Central memory CD8-positive, alpha-beta T cell (primary cell): ENCODE measurements at regions not wholly inside any gene's neighbourhood (a gene's known extent, or its start where the extent isn't known, plus 50 kb on each side); places are given as distances from the start of the nearest gene placed in this dataset.
"Not testable (repeated sequence)": the region's sequence is repeated elsewhere in the genome, so short reads cannot be mapped to it uniquely, and the experiment has no call there.

ENCODE experiments used
- ATAC-seq: fragments of 150-1000 bp; cut with Tn5 transposase; replicated peaks from 2 replicates; pipeline ENCODE4 v1.10.0; 2022; ENCODE audit warnings: mild to moderate bottlenecking, moderate FRiP score, moderate number of reproducible peaks; ENCODE audit not compliant: poor library complexity, severe bottlenecking; ENCODE audit errors: extremely low read depth
- DNase-seq, 2 donors: peaks; one replicate each; pipeline ENCODE4 v3.0.0; 2021; ENCODE audit warnings: low spot score in 2 of 2
- H3K27ac Mint-ChIP-seq: one replicate; pipeline ENCODE4 v1.8.0; 2022; ENCODE audit warnings: low read depth, mild to moderate bottlenecking, moderate library complexity, mixed read lengths
- H3K27me3 Mint-ChIP-seq: one replicate; pipeline ENCODE4 v1.8.0; 2022; ENCODE audit warnings: mixed read lengths
- H3K36me3 Mint-ChIP-seq: one replicate; pipeline ENCODE4 v1.8.0; 2022; ENCODE audit warnings: mild to moderate bottlenecking, moderate library complexity, mixed read lengths; ENCODE audit not compliant: insufficient read depth
- H3K4me1 Mint-ChIP-seq: one replicate; pipeline ENCODE4 v1.8.0; 2022; ENCODE audit warnings: mixed read lengths
- H3K4me3 Mint-ChIP-seq: one replicate; pipeline ENCODE4 v1.8.0; 2022; ENCODE audit warnings: mild to moderate bottlenecking, moderate library complexity, mixed read lengths
- H3K9me3 Mint-ChIP-seq: one replicate; pipeline ENCODE4 v1.8.0; 2022; ENCODE audit warnings: mixed read lengths

GRCh38 chr3:39626198-39626597 is 158.7 kb downstream of the MOBP start:
- Mint-ChIP-seq H3K4me3 (no peak overlapping the region), H3K36me3 (no peaks in the 10 kb centered on the region), H3K4me1 (no peaks in the 10 kb centered on the region), H3K27me3 (peaks cover 16% of the 10 kb centered on the region), H3K9me3 (peaks cover 20% of the 10 kb centered on the region), H3K27ac (no peak overlapping the region)
- no peak for DNase-seq
- ATAC-seq = no peak

GRCh38 chr3:39631136-39631535 is 163.7 kb downstream of the MOBP start:
- H3K4me3 Mint-ChIP-seq = no peak overlapping the region
- H3K9me3 Mint-ChIP-seq = peaks cover 13% of the 10 kb centered on the region
- DNase-seq = no peak
- H3K27ac Mint-ChIP-seq = no peak overlapping the region
- no peak for ATAC-seq
- no peaks in the 10 kb centered on the region for H3K4me1 Mint-ChIP-seq
- peaks cover 11% of the 10 kb centered on the region for H3K27me3 Mint-ChIP-seq
- H3K36me3 Mint-ChIP-seq = no peaks in the 10 kb centered on the region

- no peak for DNase-seq
These were observed 170.3 kb downstream of the MOBP start for GRCh38 chr3:39637807-39638206.

GRCh38 chr3:39638301-39638700 is 170.8 kb downstream of the MOBP start:
- Mint-ChIP-seq H3K9me3 (no peaks in the 10 kb centered on the region), H3K4me3 (no peak overlapping the region), H3K4me1 (no peaks in the 10 kb centered on the region), H3K27me3 (peaks cover 22% of the 10 kb centered on the region), H3K27ac (no peak overlapping the region), H3K36me3 (no peaks in the 10 kb centered on the region)
- DNase-seq (no peak), ATAC-seq (no peak)

More at GRCh38 chr3:39637807-39638206, 170.3 kb downstream of the MOBP start:
- Mint-ChIP-seq H3K36me3 (no peaks in the 10 kb centered on the region), H3K9me3 (no peaks in the 10 kb centered on the region), H3K27me3 (peaks cover 27% of the 10 kb centered on the region), H3K27ac (no peak overlapping the region), H3K4me1 (no peaks in the 10 kb centered on the region), H3K4me3 (no peak overlapping the region)
- no peak for ATAC-seq

DNA sequence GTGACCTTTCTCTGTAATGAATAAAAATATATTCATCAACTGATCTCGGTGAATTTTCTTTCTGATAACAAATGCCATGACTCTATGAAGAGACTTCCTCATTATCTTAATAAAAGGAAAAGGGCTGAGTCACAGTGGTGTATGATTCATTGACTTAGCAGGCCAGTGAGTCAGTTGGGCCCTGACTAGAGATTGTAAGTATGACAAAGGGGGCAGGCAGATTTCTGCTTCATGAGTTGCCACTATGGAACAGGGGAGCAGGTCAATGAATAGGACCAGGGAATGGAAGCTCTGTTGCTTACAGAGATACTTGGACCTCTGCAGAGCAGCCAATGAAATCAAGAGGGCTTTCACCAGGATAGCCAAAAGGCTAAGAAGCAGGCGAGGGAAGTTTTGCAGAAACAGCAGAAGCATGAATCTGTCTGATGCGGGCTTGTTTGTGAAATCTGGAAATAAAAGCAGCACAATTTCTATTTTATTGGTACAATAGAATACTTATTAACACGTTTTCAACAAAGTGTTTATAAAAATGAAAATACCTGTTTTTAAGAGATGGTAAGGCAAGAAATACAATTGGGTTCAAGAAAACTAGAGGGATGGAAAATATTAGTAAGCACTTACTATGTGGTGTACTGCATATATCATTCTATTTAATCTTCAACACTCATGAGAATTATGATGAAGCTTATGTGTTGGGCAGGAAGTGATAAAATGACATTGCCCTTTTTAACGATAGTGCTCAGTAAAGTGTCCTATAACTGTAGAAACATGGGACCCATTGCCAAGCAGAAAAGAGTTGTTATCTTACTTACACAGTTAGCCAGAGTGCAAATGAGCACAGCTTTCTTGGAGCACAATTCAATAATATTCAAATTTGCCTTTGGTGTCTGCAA is 169.8 kb upstream of the MYRIP start:
- ATAC-seq (peak; percentile 36), DNase-seq (no peak)
- peaks cover 21% of the 10 kb centered on the region for H3K27me3 Mint-ChIP-seq
- no peaks in the 10 kb centered on the region for H3K4me1 Mint-ChIP-seq
- no peak overlapping the region for H3K4me3 Mint-ChIP-seq
- H3K9me3 Mint-ChIP-seq = no peaks in the 10 kb centered on the region
- no peaks in the 10 kb centered on the region for H3K36me3 Mint-ChIP-seq
- no peak overlapping the region for H3K27ac Mint-ChIP-seq

DNA sequence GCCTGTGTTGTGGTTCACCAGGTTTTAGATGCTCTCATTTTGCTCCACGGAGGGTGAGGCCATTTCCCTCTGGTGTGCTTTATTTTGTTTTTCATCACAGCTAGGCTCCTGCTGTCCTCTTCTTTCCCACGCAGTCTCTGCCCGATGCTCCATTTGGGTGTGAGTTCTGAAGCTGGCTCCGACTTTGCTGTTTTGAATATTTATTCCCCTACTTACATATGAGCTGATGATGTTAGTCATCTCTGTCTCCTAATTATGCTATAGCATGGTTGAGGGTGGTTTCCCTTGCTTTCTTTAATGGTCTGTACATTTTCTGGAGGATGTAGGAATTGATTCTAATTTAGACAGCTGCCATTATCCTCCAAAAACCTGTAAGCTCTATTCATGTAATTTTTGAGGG is 168.1 kb upstream of the MYRIP start:
- H3K4me3 Mint-ChIP-seq = no peak overlapping the region
- H3K9me3 Mint-ChIP-seq = no peaks in the 10 kb centered on the region
- ATAC-seq (no peak), DNase-seq (no peak)
- peaks cover 21% of the 10 kb centered on the region for H3K27me3 Mint-ChIP-seq
- no peaks in the 10 kb centered on the region for H3K36me3 Mint-ChIP-seq
- no peak overlapping the region for H3K27ac Mint-ChIP-seq
- H3K4me1 Mint-ChIP-seq = no peaks in the 10 kb centered on the region

- H3K27me3 Mint-ChIP-seq = peaks cover 21% of the 10 kb centered on the region
- no peak overlapping the region for H3K4me3 Mint-ChIP-seq
- H3K36me3 Mint-ChIP-seq = no peaks in the 10 kb centered on the region
- no peaks in the 10 kb centered on the region for H3K4me1 Mint-ChIP-seq
- DNase-seq (no peak), ATAC-seq (no peak)
- no peaks in the 10 kb centered on the region for H3K9me3 Mint-ChIP-seq
- no peak overlapping the region for H3K27ac Mint-ChIP-seq
These were observed 165.2 kb upstream of the MYRIP start for GRCh38 chr3:39644176-39644575.

GRCh38 chr3:39651256-39651655 is 158.2 kb upstream of the MYRIP start:
- not testable (repeated sequence) for H3K27me3 Mint-ChIP-seq, H3K9me3 Mint-ChIP-seq, H3K36me3 Mint-ChIP-seq, H3K4me1 Mint-ChIP-seq, H3K27ac Mint-ChIP-seq, DNase-seq, ATAC-seq, H3K4me3 Mint-ChIP-seq

DNA sequence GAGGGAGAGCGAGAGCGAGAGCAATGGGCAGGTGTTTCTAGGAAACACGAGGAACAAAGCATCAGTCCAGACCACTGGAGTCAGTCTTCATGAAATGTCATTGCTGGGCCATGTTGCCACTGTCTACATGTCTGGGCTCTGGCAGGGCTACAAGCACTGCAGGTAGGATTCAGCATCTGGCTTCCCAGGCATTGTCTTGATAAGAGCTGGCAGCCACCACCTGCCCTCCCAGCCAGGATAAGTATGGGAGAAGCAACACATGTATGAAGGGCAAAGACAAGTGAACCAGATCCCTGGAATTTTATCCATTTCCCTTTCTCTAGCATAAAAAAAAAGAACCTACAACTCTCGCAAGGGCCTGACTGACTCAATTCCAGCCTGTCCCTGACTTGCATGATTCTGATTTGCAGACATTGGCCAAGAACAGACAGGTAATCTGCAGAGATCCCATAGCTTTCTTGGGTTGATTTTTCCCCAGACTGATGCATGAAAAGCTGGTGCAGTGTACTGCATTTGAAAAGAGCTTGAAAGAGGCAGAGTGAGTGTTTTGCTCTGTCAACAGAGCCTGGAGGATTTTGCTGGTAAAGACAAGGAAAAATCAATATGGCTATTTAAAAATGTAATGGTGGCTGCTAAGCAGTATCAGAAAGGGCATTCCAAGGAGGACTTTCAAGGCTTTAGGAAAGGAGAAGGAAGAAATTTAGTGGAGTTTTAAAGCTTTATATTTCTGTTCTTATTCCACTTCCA is 157.2 kb upstream of the MYRIP start:
- peaks cover 4% of the 10 kb centered on the region for H3K27me3 Mint-ChIP-seq
- ATAC-seq (no peak), DNase-seq (no peak)
- H3K4me1 Mint-ChIP-seq = no peaks in the 10 kb centered on the region
- H3K9me3 Mint-ChIP-seq = no peaks in the 10 kb centered on the region
- no peaks in the 10 kb centered on the region for H3K36me3 Mint-ChIP-seq
- no peak overlapping the region for H3K4me3 Mint-ChIP-seq
- H3K27ac Mint-ChIP-seq = no peak overlapping the region

DNA sequence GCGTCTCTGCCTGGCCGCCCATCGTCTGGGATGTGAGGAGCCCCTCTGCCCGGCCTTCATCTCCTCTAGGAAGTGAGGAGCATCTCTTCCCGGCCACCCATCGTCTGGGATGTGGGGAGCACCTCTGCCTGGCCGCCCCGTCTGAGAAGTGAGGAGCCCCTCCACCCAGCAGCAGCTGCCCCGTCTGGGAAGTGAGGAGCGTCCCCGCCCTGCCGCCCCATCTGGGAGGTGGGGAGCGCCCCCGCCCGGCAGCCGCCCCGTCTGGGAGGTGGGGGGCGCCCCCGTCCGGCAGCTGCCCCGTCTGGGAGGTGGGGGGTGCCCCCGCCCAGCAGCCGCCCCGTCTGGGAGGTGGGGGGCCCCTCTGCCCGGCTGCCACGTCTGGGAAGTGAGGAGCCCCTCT is 153.7 kb upstream of the MYRIP start:
- H3K27me3 Mint-ChIP-seq = peaks cover 11% of the 10 kb centered on the region
- not testable (repeated sequence) for H3K27ac Mint-ChIP-seq, DNase-seq, H3K4me1 Mint-ChIP-seq, H3K36me3 Mint-ChIP-seq, H3K4me3 Mint-ChIP-seq, H3K9me3 Mint-ChIP-seq, ATAC-seq

DNA sequence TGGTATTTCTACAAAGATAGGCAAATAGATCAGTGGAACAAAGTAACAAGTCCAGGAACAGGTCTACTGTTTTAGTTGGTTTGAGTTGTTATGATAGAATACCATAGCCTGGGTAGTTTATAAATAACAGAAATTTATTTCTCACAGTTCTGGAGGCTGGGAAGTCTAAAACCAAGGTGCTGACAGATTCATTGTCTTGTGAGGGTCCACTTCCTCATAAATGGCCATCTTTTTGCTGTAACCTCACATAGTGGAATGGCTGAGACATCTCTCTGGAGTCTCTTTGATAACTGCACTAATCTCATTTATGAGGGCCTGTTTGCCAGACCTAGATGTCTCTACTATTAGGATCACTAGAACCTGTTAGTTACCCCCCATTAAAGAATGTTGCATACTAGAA is 152.3 kb upstream of the MYRIP start:
- Mint-ChIP-seq H3K4me1 (no peaks in the 10 kb centered on the region), H3K9me3 (no peaks in the 10 kb centered on the region), H3K27me3 (peaks cover 11% of the 10 kb centered on the region), H3K27ac (no peak overlapping the region), H3K4me3 (no peak overlapping the region), H3K36me3 (no peaks in the 10 kb centered on the region)
- ATAC-seq (no peak), DNase-seq (no peak)

DNA sequence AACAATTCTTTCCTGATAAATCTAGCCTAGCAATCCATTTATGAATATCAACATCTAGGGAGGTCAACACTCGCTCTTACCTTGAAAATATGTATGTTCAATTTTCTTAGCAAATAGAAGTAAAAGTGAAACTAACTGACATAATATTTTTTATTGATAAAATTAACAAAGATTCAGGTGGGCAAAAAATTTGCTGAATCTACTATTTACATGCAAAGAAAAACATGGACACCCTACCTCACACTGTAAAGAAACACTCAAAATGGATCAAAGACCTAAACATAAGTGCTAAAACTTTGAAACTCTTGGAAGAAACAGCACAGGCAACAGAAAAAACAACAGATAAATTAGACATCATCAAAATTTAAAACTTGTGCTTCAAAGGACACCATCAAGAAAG is 151.6 kb upstream of the MYRIP start:
- ATAC-seq (no peak), DNase-seq (no peak)
- Mint-ChIP-seq H3K9me3 (no peaks in the 10 kb centered on the region), H3K4me1 (no peaks in the 10 kb centered on the region), H3K27me3 (peaks cover 11% of the 10 kb centered on the region), H3K36me3 (no peaks in the 10 kb centered on the region), H3K4me3 (no peak overlapping the region), H3K27ac (no peak overlapping the region)

DNA sequence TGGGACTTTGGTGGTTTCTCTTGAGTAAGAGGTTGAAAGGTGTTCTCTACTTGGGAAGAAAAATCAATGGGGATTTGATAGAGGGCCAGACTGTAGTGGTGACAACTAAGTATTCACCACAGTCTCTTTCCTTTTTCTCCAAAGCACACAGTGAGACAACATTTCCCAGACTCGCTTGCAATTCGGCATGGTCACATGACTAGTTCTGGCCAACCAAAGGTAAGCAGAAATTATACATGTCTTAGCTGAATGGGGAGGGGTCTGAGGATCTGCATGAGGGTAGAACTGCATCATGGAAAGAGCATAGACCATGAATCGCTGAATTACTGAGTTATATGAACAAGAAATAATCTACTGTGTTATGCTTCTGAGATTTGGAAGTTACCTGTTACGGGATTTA is 144.5 kb upstream of the MYRIP start:
- Mint-ChIP-seq H3K9me3 (no peaks in the 10 kb centered on the region), H3K4me3 (no peak overlapping the region), H3K27ac (no peak overlapping the region), H3K27me3 (no peaks in the 10 kb centered on the region), H3K36me3 (no peaks in the 10 kb centered on the region), H3K4me1 (no peaks in the 10 kb centered on the region)
- no peak for DNase-seq
- no peak for ATAC-seq
